Activated T-cell treated with anti-CD3 and anti-CD28 coated beads, Interleukin-2, amount 50 U/mL, for 48 hours (primary cell): ENCODE measurements at regions not wholly inside any gene's neighbourhood (a gene's known extent, or its start where the extent isn't known, plus 50 kb on each side); places are given as distances from the start of the nearest gene placed in this dataset.

Source experiments
- DNase-seq, 2 experiments: peaks; one replicate each; pipeline ENCODE4 v3.0.0-alpha.2; 2020

GRCh38 chr3:182233405-182233804, 521.7 kb downstream of the SOX2 start:
- DNase-seq = no peak

- DNase-seq = no peak
Observed at GRCh38 chr3:182233957-182234356, 522.2 kb downstream of the SOX2 start.

- no peak for DNase-seq
Observed at GRCh38 chr3:182234881-182235280, 523.2 kb downstream of the SOX2 start.

GRCh38 chr3:182235504-182235903, 523.8 kb downstream of the SOX2 start:
- DNase-seq = no peak

GRCh38 chr3:182238126-182238525, 526.4 kb downstream of the SOX2 start:
- no peak for DNase-seq

- DNase-seq = no peak
Observed at GRCh38 chr3:182239316-182239715, 527.6 kb downstream of the SOX2 start.

GRCh38 chr3:182240474-182240873, 528.7 kb downstream of the SOX2 start:
- DNase-seq = no peak

GRCh38 chr3:182241196-182241765, 529.6 kb downstream of the SOX2 start:
- no peak for DNase-seq

- DNase-seq = no peak
Observed at GRCh38 chr3:182241766-182242488, 530.2 kb downstream of the SOX2 start.

- DNase-seq = no peak
Observed at GRCh38 chr3:182242489-182242942, 530.8 kb downstream of the SOX2 start.

GRCh38 chr3:182243625-182244024, 531.9 kb downstream of the SOX2 start:
- DNase-seq = no peak

GRCh38 chr3:182244222-182244971, 532.7 kb downstream of the SOX2 start:
- DNase-seq = no peak

GRCh38 chr3:182245059-182245458, 533.3 kb downstream of the SOX2 start:
- no peak for DNase-seq

GRCh38 chr3:182246870-182247269, 535.1 kb downstream of the SOX2 start:
- DNase-seq = no peak

- DNase-seq = no peak
Observed at GRCh38 chr3:182248349-182248880, 536.7 kb downstream of the SOX2 start.

- no peak for DNase-seq
Observed at GRCh38 chr3:182252802-182253201, 540.5 kb upstream of the ATP11B start.

- DNase-seq = no peak
Observed at GRCh38 chr3:182255158-182255557, 538.1 kb upstream of the ATP11B start.

GRCh38 chr3:182257361-182257760, 535.9 kb upstream of the ATP11B start:
- no peak for DNase-seq

GRCh38 chr3:182258538-182259177, 534.6 kb upstream of the ATP11B start:
- no peak for DNase-seq

- DNase-seq = no peak
Observed at GRCh38 chr3:182259579-182259978, 533.7 kb upstream of the ATP11B start.

GRCh38 chr3:182261041-182261440, 532.3 kb upstream of the ATP11B start:
- DNase-seq = no peak

GRCh38 chr3:182268711-182269110, 524.6 kb upstream of the ATP11B start:
- DNase-seq = no peak

GRCh38 chr3:182276512-182276911, 516.8 kb upstream of the ATP11B start:
- DNase-seq = no peak
